NCI-H82 (cell line): ENCODE measurements at regions not wholly inside any gene's neighbourhood (a gene's known extent, or its start where the extent isn't known, plus 50 kb on each side); places are given as distances from the start of the nearest gene placed in this dataset.
A peak's percentile ranks its signal among the peaks of the same experiment; 100 is the strongest.

Source experiments
- DNase-seq: peaks from one replicate; lab custom pipeline; 2025; lab: John Stamatoyannopoulos, UW

DNA sequence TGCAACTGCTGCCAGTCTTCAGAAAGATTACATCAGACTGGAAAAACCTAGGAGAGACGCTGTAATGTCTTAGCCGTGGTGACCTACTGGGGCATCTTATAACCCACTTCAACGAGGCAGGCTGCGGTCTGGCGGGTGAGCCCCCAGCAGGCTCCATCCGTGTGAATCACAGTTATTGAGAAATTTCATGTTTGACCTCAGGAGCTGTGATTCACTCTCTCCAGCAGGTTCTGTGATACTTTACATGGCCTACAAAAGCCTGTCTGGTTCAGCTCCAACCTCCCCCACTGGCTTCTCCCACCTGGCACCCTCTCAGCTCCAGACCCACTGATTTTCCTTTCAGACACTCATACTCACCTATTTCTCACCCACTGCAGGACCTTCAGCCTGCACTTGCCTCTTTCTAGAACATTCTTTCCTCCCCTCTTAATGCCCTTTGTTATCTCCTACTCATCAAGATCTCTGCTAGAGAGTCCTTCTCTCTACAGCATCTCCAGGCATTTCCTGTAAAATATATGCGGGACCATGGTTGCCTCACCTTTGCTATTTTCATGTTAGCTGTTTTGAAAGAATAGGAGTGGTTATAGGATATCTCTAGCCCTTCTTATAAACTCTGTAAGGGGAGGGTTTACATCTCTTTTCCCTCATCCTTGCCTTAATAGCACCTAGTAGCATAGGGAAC lies 227.9 kb downstream of the MAF start:
- no peak for DNase-seq

GRCh38 chr16:79370736-79371135 lies 229.8 kb downstream of the MAF start:
- no peak for DNase-seq

DNA sequence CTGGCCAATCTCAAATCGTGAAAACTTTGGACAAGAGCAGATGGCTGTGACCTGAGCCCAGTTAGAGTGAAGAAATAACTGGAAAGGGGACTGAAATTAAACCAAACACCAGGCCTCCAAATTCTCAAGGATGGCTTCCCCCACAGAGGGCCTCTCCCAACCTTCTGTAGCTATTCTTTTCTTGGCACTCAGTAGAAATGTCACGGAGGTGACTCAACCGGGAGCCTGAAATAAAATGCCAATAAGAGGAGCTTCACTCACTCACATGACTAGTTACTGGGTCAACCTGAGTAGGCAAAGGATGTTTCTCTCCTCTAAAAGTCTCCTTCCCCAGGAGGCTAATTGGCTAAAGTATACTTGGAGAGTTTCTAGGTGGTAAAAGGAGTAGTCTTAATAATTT lies 230.7 kb downstream of the MAF start:
- DNase-seq, result no peak

DNA sequence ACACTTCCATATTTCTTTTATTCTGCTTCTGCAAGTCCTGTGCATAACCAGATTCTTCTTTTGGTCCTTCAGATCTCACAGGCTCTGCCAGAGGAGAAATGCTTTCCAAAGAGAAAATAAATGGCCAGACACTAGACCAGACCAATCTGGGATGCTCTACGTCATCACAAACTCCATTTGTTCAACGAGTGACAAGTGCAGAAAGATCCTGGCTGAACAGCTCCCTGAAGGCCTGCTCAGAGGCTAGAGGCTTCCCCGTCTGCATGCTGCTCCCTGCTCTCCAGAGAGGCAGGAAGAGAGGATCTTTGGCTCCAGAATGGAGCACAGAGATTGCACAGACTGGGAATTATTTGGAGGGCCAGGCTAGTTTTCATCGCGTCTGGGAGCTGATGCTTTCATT lies 232.7 kb downstream of the MAF start:
- no peak for DNase-seq

DNA sequence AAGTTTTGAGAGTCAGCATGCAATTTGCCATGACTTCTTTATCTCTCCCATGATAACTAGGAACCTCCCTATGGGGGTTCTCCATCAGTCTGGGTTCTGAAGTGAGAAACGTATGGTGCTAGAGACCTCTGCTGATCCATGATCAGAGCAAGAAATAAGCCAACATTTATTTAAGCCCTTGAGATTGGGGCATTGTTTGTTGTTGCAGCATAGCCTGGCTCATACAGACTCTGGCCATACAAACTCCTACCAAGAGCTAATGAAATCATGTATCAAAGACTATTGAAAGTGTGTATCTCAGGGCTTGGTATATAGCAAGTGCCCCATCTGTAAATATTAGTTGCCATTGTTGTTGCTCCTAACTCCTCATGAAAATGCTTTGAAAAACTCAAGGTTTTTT lies 233.9 kb downstream of the MAF start:
- no peak for DNase-seq

DNA sequence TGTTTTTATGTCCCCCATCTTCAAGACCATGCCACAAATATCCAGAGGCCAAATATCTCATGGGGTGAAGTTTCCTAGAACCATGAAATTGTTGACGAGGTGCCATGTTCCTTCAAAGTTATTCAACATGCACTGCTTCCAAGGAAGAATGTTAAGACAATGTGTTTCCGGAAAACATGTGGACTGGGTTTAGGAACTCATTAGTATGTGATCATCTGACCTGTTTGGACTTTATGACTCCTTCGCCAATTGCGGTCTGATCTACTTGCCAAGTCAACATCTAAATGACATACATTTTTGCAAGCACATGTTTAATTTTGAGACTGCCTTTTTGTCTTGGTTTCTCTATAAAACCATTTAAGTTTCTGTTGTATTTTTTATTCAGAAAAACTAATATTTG lies 234.8 kb downstream of the MAF start:
- DNase-seq, result no peak

- no peak for DNase-seq
These were observed 237.1 kb downstream of the MAF start for GRCh38 chr16:79363484-79363883.

- DNase-seq, result no peak
These were observed 237.5 kb downstream of the MAF start for GRCh38 chr16:79363035-79363434.

GRCh38 chr16:79362300-79362970 lies 238.1 kb downstream of the MAF start:
- DNase-seq, result no peak

DNA sequence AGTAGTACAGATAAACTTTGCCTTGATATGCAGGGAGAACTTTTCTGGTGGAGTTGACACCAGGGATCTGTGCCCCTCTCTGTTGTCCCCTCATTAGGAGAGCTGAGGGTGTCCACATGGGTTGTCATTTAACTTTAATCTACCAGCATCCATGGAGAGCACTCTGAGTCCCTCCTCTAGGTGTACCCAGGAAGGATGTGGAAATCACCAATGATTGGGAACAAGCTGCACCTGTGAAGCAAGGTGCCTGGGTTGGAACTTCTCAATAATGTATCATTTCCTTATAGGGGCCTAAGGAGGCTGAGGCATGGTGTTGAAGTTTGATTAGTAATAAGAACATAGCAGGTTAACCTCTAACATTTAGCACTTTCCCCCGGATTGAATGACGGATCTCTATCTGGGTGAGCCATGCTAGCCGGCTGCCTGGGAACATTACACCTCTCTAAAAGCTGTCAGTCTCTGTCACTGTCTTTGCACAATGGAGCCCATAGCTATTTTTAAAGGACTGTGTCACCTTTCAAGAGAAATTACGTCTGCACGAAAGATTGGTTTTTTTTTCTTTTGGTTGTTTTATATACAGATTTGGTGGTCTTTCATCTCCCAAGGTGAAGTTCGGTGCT lies 239.3 kb downstream of the MAF start:
- DNase-seq, result no peak

DNA sequence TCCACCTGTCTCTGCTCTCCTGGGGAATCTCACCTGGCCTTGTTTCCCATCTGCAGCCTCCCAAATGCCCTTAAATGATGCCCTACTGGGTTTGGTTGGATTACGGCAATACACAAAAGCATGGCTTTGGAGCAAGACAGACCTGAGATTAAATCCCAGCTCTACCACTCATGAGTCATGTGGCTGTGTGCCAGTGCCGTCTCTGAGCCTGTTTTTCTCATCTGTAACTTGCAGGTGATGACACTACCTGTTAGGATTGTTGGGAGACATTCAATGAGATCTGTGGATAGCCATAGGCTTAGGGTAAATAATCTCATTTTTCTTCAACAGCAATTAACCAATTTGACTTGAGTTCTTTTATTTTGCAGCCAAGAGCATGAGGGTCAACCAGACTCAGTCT lies 240.3 kb downstream of the MAF start:
- no peak for DNase-seq

GRCh38 chr16:79359082-79359481 lies 241.5 kb downstream of the MAF start:
- DNase-seq, result no peak

GRCh38 chr16:79358188-79358587 lies 242.3 kb downstream of the MAF start:
- DNase-seq, result no peak

- no peak for DNase-seq
These were observed 244.8 kb downstream of the MAF start for GRCh38 chr16:79355600-79356358.

DNA sequence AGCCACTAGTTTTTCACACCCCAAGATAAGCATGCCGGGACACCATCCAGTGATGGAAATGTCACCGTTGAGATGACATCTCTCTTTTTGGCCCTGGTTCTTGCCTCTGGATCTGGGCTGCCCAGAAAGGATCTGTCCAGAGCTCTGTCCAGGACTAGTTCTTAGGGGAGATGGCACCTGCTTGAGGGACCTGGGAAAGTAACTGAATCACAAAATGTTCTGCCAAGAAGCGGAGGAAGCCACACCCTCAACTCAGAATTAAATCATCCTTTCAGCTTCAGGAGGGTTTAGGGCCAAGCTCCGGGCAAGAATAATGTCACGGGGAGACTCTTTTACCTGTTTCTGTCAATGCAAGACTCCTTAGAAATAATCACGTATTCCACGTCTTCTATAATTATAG lies 248.6 kb downstream of the MAF start:
- DNase-seq, result no peak

DNA sequence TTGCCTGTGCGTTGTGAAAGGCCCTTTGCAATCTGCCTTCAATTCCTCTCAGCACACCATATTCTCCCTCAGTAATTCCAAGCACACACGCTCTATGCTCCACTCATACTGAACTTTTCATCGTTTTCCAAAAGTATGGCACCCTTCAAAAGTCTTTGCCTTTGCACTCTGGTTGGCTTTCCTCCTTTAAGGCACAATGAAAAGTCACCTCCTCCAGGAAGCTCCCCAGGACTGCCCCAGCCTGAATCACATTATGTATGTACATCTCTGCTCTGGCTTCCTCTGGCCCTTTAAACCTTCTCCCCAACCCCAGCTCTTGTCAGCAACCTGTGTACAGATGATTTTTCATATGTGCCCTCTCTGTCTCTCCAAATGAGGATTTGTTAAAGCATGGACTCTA lies 250.7 kb downstream of the MAF start:
- DNase-seq, result no peak

GRCh38 chr16:79348521-79349306 lies 251.8 kb downstream of the MAF start:
- DNase-seq, result no peak

DNA sequence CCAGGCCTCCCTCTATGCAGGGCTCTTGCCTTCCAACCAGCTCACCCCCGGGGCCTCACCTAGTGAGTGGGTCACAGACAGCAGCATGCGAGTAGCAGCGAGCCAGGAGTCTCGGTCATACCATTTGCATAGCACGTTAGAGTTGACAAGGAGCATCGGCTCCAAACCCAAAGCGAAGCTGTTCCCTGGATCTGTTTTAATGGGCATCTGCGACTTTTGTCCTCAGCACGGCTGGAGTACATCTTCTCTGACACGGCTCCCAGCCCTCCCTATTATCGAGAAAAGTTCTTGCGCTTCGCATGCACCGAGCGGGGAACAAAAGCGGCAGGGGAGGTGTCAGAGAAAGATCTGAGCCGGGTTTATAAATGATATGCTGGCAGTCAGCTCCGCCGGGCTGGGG lies 253.3 kb downstream of the MAF start:
- DNase-seq, result no peak

DNA sequence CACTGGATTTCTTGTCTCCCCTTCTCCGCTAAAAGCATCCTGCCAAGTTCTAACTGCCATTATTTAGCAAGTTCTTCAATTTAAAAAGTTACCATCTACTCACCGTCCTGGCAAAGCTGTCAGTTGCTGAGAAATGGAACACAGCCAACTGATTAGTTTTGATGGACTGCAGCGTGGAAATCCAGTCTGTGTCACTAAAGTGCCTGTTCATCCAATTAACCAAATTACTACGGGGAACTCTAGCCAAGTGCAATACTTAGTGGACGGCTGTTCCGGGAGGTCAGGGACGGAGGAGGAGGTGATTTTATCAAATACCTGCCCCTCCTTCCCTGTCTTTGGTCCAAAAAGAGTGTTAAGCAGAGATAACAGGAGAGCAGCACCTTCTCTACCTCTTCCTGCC lies 260.7 kb downstream of the MAF start:
- peak; percentile 79 for DNase-seq

- DNase-seq, result no peak
These were observed 262.6 kb downstream of the MAF start for GRCh38 chr16:79337906-79338305.

DNA sequence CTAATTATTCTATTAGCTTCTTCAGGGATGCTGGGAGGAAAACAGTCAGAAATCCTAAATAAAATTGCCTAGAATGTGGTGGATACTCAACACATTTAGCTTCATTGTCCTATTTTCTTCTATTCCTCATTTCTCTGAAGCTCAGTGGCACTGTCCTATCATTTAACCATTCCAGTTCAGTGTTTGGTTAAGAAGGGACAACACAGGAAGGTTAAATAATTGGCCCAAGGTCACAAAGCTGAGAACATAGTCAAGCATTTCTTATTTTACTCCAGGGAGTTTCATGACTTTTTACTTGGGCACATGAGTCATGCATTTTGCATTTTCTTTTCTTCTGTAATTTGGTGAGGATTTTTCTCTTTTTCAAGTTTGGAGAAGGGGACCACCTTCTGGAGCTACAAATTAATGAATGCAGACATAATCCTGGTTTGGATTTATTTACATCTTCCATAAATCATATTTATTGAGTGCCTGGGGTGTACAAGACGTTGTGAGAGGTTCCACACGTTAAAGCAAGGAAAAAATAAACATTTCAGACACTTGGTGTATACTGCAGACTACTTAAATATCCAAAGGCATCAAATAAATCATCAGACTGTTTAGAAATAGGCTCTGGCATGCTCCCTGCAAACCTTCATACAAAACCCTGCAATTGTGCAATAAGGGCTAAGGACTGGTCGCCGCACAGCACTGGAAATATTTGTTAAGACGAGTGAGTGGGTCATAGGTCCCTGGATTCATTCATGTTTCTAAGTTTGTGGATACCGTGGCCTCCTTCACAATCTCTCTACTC lies 263.9 kb downstream of the MAF start:
- DNase-seq, result no peak
